Stimulated activated CD8-positive, alpha-beta memory T cell treated with anti-CD3 and anti-CD28 coated beads, Interleukin-4, amount 100 ng/mL, for 1 hour (primary cell): ENCODE measurements at regions not wholly inside any gene's neighbourhood (a gene's known extent, or its start where the extent isn't known, plus 50 kb on each side); places are given as distances from the start of the nearest gene placed in this dataset.

Experiments used
- DNase-seq, 2 donors: peaks; one replicate each; pipeline ENCODE4 v3.0.0-alpha.2; 2020; ENCODE audit warnings: low read depth in 2 of 2, low spot score in 1 of 2

- DNase-seq, result no peak
Measured at GRCh38 chr16:51814617-51815016, 663.5 kb upstream of the SALL1 start.

GRCh38 chr16:51813609-51814008 lies 662.5 kb upstream of the SALL1 start:
- no peak for DNase-seq

GRCh38 chr16:51812945-51813344 lies 661.9 kb upstream of the SALL1 start:
- DNase-seq, result no peak

GRCh38 chr16:51807551-51807950 lies 656.5 kb upstream of the SALL1 start:
- DNase-seq, result no peak

- DNase-seq, result no peak
Measured at GRCh38 chr16:51801635-51802034, 650.6 kb upstream of the SALL1 start.

DNA sequence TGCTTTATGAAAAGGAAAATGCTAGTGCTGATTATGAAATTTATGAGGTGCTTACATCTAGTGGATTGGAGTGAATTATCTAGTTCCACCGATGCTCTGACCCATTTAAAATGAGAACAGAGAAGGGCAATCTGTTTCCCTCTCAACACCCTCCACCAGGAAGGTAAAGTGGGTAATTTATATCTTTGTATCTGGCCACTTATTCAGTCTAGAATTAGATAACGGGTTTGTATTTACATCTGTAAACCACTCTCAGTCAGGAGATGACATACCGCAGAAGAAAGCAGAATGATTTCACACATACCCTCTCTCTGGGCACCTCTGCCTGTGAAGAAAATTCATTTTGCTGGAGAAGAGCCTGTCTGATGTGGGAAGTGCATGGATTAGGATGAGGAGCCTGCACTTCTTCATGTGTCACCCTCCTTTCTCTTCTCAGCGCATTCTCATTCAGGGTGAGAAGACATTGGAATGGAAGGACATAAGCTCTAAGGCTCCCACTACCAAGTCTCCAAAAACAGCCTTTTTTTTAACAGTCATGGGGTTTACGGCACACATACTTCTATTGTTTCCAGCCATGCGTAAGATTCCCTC lies 646.7 kb upstream of the SALL1 start:
- DNase-seq, result no peak

DNA sequence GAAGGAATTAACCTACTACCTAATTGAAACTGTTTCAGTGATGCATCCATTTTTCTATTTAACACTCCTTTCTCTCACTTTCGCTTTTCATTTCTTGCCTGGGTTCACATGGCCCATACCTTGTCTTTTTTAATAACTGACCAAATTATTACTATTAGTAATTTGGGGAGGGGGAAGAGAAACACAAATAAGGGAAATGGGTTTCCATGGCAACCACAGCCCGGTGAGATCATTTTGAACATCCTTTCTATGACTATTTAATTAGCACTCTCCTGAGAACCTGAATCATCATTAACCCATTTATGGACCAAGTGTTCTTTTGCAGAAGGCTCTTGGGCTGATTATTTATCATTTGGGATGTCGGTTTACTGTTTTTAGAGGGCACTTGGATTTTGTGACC lies 628.2 kb upstream of the SALL1 start:
- no peak for DNase-seq

GRCh38 chr16:51773071-51773890 lies 622.2 kb upstream of the SALL1 start:
- DNase-seq, result no peak

DNA sequence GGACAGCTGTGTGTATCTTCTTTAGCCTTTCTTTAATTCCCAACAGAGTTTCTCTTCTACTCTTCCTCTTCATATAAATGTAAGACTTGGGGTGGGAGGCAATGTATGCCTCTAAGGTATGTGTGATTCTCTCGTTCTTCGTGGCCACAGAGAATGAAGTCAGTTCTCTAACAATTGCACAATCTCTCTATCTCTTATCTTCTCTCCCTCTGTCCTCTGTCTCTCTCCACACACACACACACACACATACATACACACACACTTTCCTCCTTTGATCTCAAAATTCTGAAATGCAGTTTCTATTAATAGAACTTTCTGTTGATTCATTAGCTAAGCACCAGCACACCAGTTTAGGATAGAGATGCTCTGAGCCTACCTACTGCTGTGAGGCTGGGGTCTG lies 615.7 kb upstream of the SALL1 start:
- DNase-seq, result no peak

GRCh38 chr16:51763072-51763661 lies 612.1 kb upstream of the SALL1 start:
- DNase-seq, result no peak

GRCh38 chr16:51762081-51762996 lies 611.3 kb upstream of the SALL1 start:
- peak in 1 of 2 donors; percentile 10 for DNase-seq

GRCh38 chr16:51761001-51761400 lies 609.9 kb upstream of the SALL1 start:
- no peak for DNase-seq

DNA sequence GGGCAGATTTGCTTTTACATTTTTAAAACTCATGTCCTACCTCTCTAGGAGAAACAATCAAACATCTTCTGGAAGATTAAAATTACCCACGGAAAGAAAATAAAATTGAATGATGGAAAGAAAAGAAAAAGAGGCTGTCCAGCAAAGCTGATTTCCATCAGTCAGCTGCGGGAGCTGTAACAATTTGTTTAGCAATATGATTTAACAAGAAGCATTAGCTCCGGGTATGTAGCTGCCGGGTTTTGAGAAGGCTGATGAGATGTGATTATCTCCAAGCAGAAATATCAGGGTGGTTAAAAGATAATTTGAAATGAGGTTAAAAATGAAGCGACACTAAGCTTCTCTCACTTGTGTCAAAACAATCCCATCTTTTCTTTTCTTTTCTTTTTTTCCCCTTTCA lies 608.9 kb upstream of the SALL1 start:
- no peak for DNase-seq

- no peak for DNase-seq
Measured at GRCh38 chr16:51759329-51759728, 608.3 kb upstream of the SALL1 start.

GRCh38 chr16:51757921-51758479 lies 606.9 kb upstream of the SALL1 start:
- no peak for DNase-seq

- no peak for DNase-seq
Measured at GRCh38 chr16:51757505-51757904, 606.4 kb upstream of the SALL1 start.

DNA sequence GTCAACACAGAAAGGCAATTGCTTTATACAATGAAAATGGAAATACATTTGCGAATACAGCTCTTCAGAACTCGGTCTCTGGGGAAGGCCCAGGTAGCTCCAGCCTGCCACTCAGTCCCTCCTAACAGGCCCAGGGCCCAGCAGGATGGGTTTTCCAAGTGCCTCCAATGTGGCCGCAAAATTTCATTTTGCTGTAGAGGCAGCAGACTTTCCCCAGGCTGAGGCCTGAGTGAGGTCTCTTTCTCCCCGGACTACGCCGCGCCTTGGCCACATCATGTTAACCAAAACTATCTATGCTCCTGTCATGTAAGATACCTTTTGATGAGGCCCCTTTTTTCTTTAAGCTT lies 606.0 kb upstream of the SALL1 start:
- DNase-seq, result no peak

DNA sequence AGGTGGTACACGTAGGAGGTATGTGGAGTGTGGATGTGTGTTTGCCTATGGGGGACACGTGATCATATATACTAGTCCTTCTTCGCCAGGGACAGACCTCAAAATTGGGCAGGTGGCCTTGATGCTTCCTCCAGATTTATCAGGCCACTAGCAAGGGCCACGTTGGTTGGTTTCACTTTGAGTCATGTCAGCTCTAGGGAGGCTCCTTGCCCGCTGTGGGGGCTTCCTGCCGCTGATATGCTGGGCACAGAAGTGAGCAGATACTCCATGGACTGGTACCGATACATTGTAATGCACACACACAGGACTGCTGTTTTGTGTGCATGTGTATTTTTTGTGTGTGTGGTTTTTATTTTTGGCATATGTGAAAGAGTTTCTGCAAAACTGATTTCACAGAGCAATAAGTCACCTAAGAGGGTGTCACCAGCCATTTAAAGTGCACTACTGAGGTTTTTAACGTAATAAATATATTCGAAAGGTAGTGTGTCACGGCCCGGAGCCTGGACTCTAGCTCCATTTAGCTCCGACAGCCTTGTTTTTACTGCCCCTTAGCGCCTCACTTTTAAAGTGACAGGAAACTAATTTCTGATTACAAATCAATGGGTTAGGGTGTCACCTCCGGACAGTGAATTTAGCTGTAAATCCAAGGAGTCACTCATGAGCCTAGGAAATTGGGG lies 605.5 kb upstream of the SALL1 start:
- no peak for DNase-seq

DNA sequence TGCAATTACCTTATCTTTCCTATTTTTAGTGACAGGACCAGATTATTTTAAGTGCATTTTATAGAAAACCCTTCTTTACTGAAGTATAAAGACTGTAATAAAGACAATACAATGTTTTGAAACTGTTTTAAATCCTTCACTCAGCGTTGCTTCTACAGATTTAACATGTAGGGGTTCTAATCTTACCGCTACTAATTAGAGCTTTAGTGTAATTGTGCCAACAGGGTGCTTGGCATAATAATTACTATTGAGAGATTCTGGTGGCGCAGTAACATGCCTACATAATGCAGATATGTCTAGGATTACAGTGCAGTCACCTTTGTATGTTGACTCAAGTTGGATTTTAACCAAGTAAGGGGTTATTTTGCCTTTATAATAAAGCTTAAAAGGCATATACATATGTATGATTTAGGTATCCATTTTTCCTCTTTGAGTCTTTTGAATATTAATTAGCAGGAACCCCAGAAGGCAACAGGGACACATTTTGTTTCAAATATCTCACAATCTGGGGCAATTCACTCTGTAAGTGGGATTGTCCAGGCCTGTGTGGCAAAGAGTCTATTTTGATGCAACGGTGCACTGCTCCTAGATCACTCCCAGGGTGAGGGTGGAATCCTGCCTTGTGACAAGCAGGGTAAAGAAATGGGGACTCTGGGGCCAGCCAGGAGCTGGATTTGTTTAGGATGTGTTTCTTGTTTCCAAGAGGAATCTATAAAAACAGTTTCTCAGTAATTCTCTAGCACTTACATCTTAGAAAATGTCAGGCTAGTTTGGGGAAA lies 604.7 kb upstream of the SALL1 start:
- no peak for DNase-seq

GRCh38 chr16:51755039-51755501 lies 604.0 kb upstream of the SALL1 start:
- no peak for DNase-seq
